Stimulated activated CD4-positive, alpha-beta T cell treated with anti-CD3 and anti-CD28 coated beads, Interleukin-2, amount 100 ng/mL, for 48 hours (primary cell): ENCODE measurements at regions not wholly inside any gene's neighbourhood (a gene's known extent, or its start where the extent isn't known, plus 50 kb on each side); places are given as distances from the start of the nearest gene placed in this dataset.

Experiments
- DNase-seq, 2 donors: peaks; one replicate each; pipeline ENCODE4 v3.0.0-alpha.2; 2020

- no peak for DNase-seq
These were observed 96.5 kb upstream of the KLF3 start for GRCh38 chr4:38567457-38567856.

- DNase-seq = no peak
These were observed 95.2 kb upstream of the KLF3 start for GRCh38 chr4:38568768-38569167.

- no peak for DNase-seq
These were observed 93.2 kb upstream of the KLF3 start for GRCh38 chr4:38570647-38571276.

- DNase-seq = no peak
These were observed 91.2 kb upstream of the KLF3 start for GRCh38 chr4:38572793-38573192.

GRCh38 chr4:38574559-38575333 lies 89.3 kb upstream of the KLF3 start:
- DNase-seq = no peak

GRCh38 chr4:38576767-38577166 lies 87.2 kb upstream of the KLF3 start:
- no peak for DNase-seq

- no peak for DNase-seq
These were observed 86.5 kb upstream of the KLF3 start for GRCh38 chr4:38577462-38577861.

GRCh38 chr4:38581426-38582106 lies 82.4 kb upstream of the KLF3 start:
- DNase-seq = no peak

GRCh38 chr4:38582445-38582844 lies 81.6 kb upstream of the KLF3 start:
- DNase-seq = no peak

GRCh38 chr4:38582889-38583470 lies 81.0 kb upstream of the KLF3 start:
- DNase-seq = peak in 1 of 2 donors; percentile 9

GRCh38 chr4:38585871-38586270 lies 78.1 kb upstream of the KLF3 start:
- no peak for DNase-seq

- no peak for DNase-seq
These were observed 76.9 kb upstream of the KLF3 start for GRCh38 chr4:38587106-38587505.

GRCh38 chr4:38590046-38590445 lies 74.0 kb upstream of the KLF3 start:
- no peak for DNase-seq

- no peak for DNase-seq
These were observed 72.2 kb upstream of the KLF3 start for GRCh38 chr4:38591617-38592337.

- no peak for DNase-seq
These were observed 65.5 kb upstream of the KLF3 start for GRCh38 chr4:38598489-38598888.

GRCh38 chr4:38600575-38600974 lies 63.4 kb upstream of the KLF3 start:
- DNase-seq = no peak

GRCh38 chr4:38601244-38601915 lies 62.6 kb upstream of the KLF3 start:
- no peak for DNase-seq

GRCh38 chr4:38601916-38602291 lies 62.1 kb upstream of the KLF3 start:
- no peak for DNase-seq

- DNase-seq = no peak
These were observed 60.3 kb upstream of the KLF3 start for GRCh38 chr4:38603652-38604051.

- DNase-seq = no peak
These were observed 58.7 kb upstream of the KLF3 start for GRCh38 chr4:38605181-38605752.

GRCh38 chr4:38605753-38606586 lies 58.0 kb upstream of the KLF3 start:
- no peak for DNase-seq
